Tibial nerve (tissue), 3 donors: ENCODE measurements at regions not wholly inside any gene's neighbourhood (a gene's known extent, or its start where the extent isn't known, plus 50 kb on each side); places are given as distances from the start of the nearest gene placed in this dataset.

Experiments
- EP300 ChIP-seq, 2 donors: sonication (generic); formaldehyde crosslinking; IDR thresholded peaks; one replicate each; pipeline ENCODE4 v1.6.1; 2017; ENCODE audit warnings: antibody characterized with exemption in 2 of 2, mild to moderate bottlenecking in 1 of 2
- POLR2A ChIP-seq, 2 donors: fragments of 450-650 bp; IDR thresholded peaks; one replicate each; pipeline ENCODE4 v1.6.1; 2017; ENCODE audit warnings: antibody characterized with exemption in 2 of 2, mild to moderate bottlenecking in 2 of 2, moderate library complexity in 2 of 2

GRCh38 chr4:126354784-126355183 lies 1040.0 kb downstream of the FAT4 start:
- no peak for TF ChIP-seq EP300 (IDR thresholded peaks at IDR 0.05)
- TF ChIP-seq POLR2A (IDR thresholded peaks at IDR 0.05) = no peak
